ENCODE measurements at regions not wholly inside any gene's neighbourhood (a gene's known extent, or its start where the extent isn't known, plus 50 kb on each side); places are given as distances from the start of the nearest gene placed in this dataset.

DNA sequence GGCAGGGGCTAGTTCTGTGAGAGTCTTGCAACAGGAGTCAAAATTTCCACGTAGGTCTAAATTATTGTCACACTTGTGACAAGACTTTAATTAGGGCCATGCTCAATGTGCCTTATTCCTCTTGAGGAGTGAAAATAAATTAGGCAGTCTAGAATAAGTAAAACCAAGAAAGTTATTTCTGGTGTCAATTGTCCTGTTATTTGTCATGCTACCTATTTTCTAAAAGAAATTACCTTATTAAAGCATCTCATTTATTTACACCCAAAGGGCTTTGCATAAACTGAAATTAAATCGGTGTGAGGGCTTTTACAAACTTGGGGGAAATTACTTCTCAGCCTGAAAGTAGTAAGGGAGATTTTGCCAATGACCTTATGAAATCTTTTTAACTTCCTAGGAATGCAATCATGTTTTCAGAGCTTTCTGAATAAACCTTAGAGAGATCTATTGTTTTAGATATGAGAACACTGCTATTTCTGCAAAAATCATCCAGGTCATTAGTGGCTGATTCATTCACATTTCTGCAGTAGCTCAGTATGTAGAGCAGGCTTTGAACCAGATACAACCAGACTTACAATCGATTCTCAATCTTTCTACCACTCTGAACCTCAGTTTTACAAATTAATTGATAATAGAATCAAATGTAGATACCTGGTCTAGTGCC, 221.2 kb upstream of the SAMSN1 start:
- TF ChIP-seq CTCF (conservative IDR thresholded peaks at IDR 0.05) (no peak), EZH2 (IDR thresholded peaks at IDR 0.05; ENCODE audit: low read depth) (no peak)
